ENCODE measurements at regions not wholly inside any gene's neighbourhood (a gene's known extent, or its start where the extent isn't known, plus 50 kb on each side); places are given as distances from the start of the nearest gene placed in this dataset.

DNA sequence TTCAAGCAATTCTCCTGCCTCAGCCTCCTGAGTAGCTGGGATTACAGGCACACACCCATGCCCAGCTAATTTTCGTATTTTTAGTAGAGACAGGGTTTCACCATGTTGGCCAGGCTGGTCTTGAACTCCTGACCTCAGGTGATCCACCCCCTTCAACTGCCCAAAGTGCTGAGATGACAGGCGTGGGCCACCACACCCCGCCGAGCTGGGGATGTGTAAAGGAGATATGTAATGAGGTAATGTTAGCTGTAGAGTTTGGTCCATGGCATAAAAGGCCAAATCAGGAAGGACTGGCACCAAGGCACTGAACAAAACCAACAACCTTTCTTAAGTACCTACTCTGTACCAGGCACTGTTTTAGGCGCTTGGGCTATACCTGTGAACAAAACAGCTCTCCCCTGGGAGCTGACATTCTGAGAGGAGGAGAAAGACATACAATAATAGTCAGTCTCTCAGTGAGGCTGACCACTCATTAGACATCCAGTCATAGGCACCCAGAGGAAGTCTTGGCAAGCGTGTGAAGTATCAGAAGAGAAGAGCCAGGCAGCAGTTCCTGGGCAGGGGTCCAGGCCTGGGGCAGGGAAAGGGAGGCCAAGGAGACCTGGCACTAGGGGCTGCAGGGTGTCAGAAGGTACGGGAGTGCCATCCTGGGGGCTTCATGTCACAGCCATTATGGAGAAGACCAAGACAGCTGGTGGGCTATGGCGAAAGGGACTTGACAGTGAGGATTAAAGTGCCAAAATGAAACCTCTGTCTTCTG, 164.8 kb upstream of the DTNBP1 start:
- no peak overlapping the region for H3K4me3 Mint-ChIP-seq
- H3K4me1 Mint-ChIP-seq (ENCODE audit: unreplicated experiment), result peaks cover 28% of the 10 kb centered on the region
- H3K27ac Mint-ChIP-seq, result no peak overlapping the region
- no peak for TF ChIP-seq CTCF (conservative IDR thresholded peaks at IDR 0.05)
- H3K27me3 Mint-ChIP-seq, result no peaks in the 10 kb centered on the region
- DNase-seq (ENCODE audit: extremely low spot score, unreplicated experiment), result no peak
- no peaks in the 10 kb centered on the region for H3K36me3 Mint-ChIP-seq
- H3K9me3 Mint-ChIP-seq, result peaks cover 10% of the 10 kb centered on the region

DNA sequence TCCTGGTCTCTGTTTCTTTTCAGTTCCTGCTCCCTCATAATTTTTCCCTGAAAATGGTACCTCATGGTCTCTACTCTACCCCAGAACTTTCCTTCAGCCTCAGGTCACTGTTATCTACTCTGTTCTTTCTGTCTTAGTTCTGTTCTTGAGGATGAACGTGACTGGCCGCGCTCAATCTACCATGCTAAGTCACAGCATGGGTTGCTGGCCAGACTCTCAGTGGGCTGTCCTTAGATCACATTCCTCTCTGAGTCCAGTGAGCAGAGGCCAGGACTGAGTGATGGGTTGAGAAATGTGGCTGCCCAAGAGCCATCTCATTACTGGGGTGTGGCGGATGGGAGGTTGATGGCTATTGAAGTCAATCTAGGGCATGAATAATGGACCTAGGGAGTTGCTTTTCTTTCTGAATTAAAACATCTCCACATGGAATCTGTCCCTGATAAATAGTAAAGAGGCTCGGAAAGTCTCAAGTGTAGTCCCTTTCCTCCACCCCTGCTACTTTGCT, 164.0 kb upstream of the DTNBP1 start:
- no peak for DNase-seq (ENCODE audit: extremely low spot score, unreplicated experiment)
- Mint-ChIP-seq H3K9me3 (peaks cover 10% of the 10 kb centered on the region), H3K4me1 (ENCODE audit: unreplicated experiment) (peaks cover 28% of the 10 kb centered on the region), H3K4me3 (no peak overlapping the region), H3K27me3 (no peaks in the 10 kb centered on the region), H3K36me3 (no peaks in the 10 kb centered on the region), H3K27ac (no peak overlapping the region)
- no peak for TF ChIP-seq CTCF (conservative IDR thresholded peaks at IDR 0.05)

GRCh38 chr6:15825332-15825930, 162.6 kb upstream of the DTNBP1 start:
- Mint-ChIP-seq H3K9me3 (peaks cover 10% of the 10 kb centered on the region), H3K36me3 (no peaks in the 10 kb centered on the region), H3K4me1 (ENCODE audit: unreplicated experiment) (peaks cover 28% of the 10 kb centered on the region), H3K27ac (no peak overlapping the region), H3K4me3 (no peak overlapping the region), H3K27me3 (no peaks in the 10 kb centered on the region)
- no peak for TF ChIP-seq CTCF (conservative IDR thresholded peaks at IDR 0.05)
- no peak for DNase-seq (ENCODE audit: extremely low spot score, unreplicated experiment)

- H3K9me3 Mint-ChIP-seq, result peaks cover 10% of the 10 kb centered on the region
- H3K36me3 Mint-ChIP-seq, result no peaks in the 10 kb centered on the region
- no peak for TF ChIP-seq CTCF (conservative IDR thresholded peaks at IDR 0.05)
- no peak for DNase-seq (ENCODE audit: extremely low spot score, unreplicated experiment)
- H3K27me3 Mint-ChIP-seq, result no peaks in the 10 kb centered on the region
- peaks cover 28% of the 10 kb centered on the region for H3K4me1 Mint-ChIP-seq (ENCODE audit: unreplicated experiment)
- H3K4me3 Mint-ChIP-seq, result no peak overlapping the region
- H3K27ac Mint-ChIP-seq, result no peak overlapping the region
These were observed 162.0 kb upstream of the DTNBP1 start for GRCh38 chr6:15824811-15825210.

DNA sequence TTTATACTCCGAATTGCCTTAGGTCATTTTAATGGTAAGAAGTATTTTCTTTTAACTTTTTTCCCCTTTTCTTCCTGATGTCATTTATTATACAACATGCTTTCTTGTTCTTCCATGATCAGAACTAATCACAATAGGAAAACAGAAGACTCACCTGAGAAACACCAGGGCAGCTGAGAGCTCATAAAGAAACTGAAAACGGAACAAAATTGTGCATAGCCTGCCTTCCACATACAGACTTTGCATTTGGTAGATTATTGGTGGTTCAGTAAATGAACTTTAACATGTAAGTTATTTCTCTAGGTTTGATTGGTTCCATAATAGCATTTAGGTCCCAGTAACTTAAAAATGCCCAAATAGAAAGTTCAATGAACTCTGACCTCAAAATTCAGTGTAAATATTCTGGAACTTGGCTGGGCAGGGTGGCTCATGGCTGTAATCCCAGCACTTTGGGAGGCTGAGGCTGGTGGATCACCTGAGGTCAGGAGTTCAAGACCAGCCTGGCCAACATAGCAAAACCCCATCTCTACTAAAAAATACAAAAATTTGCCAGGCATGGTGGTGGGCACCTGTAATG, 161.1 kb upstream of the DTNBP1 start:
- H3K27ac Mint-ChIP-seq, result no peak overlapping the region
- H3K4me1 Mint-ChIP-seq (ENCODE audit: unreplicated experiment), result peaks cover 33% of the 10 kb centered on the region
- no peak for TF ChIP-seq CTCF (conservative IDR thresholded peaks at IDR 0.05)
- H3K4me3 Mint-ChIP-seq, result no peak overlapping the region
- DNase-seq (ENCODE audit: extremely low spot score, unreplicated experiment), result no peak
- peaks cover 10% of the 10 kb centered on the region for H3K9me3 Mint-ChIP-seq
- H3K36me3 Mint-ChIP-seq, result no peaks in the 10 kb centered on the region
- no peaks in the 10 kb centered on the region for H3K27me3 Mint-ChIP-seq
